ENCODE measurements at regions not wholly inside any gene's neighbourhood (a gene's known extent, or its start where the extent isn't known, plus 50 kb on each side); places are given as distances from the start of the nearest gene placed in this dataset.

GRCh38 chr5:33330426-33330825 lies 110.3 kb upstream of the TARS1 start:
- TF ChIP-seq IRF3 (IDR thresholded peaks at IDR 0.05; ENCODE audit: low read depth, low read length) (no peak), USF2 (IDR thresholded peaks at IDR 0.05; ENCODE audit: borderline replicate concordance, low read depth, low read length) (no peak), MEF2A (IDR thresholded peaks at IDR 0.05; ENCODE audit: borderline replicate concordance, low read depth) (no peak), TAF1 (IDR thresholded peaks at IDR 0.05; ENCODE audit: borderline replicate concordance, low read depth, low read length) (no peak), TCF12 (IDR thresholded peaks at IDR 0.05) (no peak), RAD21 (IDR thresholded peaks at IDR 0.05; ENCODE audit: low read length) (no peak), RXRA (IDR thresholded peaks at IDR 0.05; ENCODE audit: borderline replicate concordance, low read depth) (no peak), MXI1 (IDR thresholded peaks at IDR 0.05; ENCODE audit: low read depth, low read length) (no peak), USF1 (IDR thresholded peaks at IDR 0.05; ENCODE audit: borderline replicate concordance, low read depth) (no peak), GATA2 (CRISPR knock-in tag; IDR thresholded peaks at IDR 0.05) (no peak), YY1 (IDR thresholded peaks at IDR 0.05; ENCODE audit: low read depth) (no peak), NRF1 (IDR thresholded peaks at IDR 0.05; ENCODE audit: low read depth, low read length) (no peak), FOXJ3 (CRISPR knock-in tag; IDR thresholded peaks at IDR 0.05) (no peak)
- H3K4me1 ChIP-seq (ENCODE audit: control insufficient read depth in 1 of 2, insufficient read depth in 2 of 2, low read depth in 1 of 2, low read length in 1 of 2): peaks cover 0 to 3% of the 10 kb centered on the region in 2 experiments; a peak in 1 of 4 replicates
- H3K9me2 ChIP-seq: no peaks in the 10 kb centered on the region
- H2AFZ ChIP-seq (ENCODE audit: low read depth): peak overlapping the region; percentile 69
- no peak overlapping the region for H3K4me3 ChIP-seq (ENCODE audit: low read depth in 2 of 2, low read length in 1 of 2)
- H4K20me1 ChIP-seq (ENCODE audit: insufficient read depth): no peaks in the 10 kb centered on the region
- peak overlapping the region; percentile 55 to 68; a peak in 3 of 4 replicates for H3K27ac ChIP-seq (ENCODE audit: low read depth in 2 of 2, low read length in 1 of 2)
- CTCF ChIA-PET: no interaction called here
- no peak overlapping the region for H3K4me2 ChIP-seq
- H3K9ac ChIP-seq: peak overlapping the region; percentile 21; the same call in 1 of the 2 replicates
- H3K36me3 ChIP-seq (replicated peaks in 1 of 2; ENCODE audit: control insufficient read depth in 1 of 2, insufficient read depth in 2 of 2, low read length in 1 of 2): no peaks in the 10 kb centered on the region
- POLR2A ChIA-PET: no interaction called here
- no peaks in the 10 kb centered on the region for H3K27me3 ChIP-seq (ENCODE audit: insufficient read depth)
- H3F3A ChIP-seq (replicated peaks; ENCODE audit: insufficient read depth): peaks cover 3% of the 10 kb centered on the region
- WGBS (ENCODE audit: low lambda C conversion rate): 54% methylated on average over 3 of the region's 3 CpGs
- no peaks in the 10 kb centered on the region for H3K9me3 ChIP-seq
- no peak for DNase-seq
- no peaks in the 10 kb centered on the region for H3K79me2 ChIP-seq (ENCODE audit: insufficient read depth)

GRCh38 chr5:33330992-33331391 lies 109.8 kb upstream of the TARS1 start:
- no peaks in the 10 kb centered on the region for H3K36me3 ChIP-seq (replicated peaks in 1 of 2; ENCODE audit: control insufficient read depth in 1 of 2, insufficient read depth in 2 of 2, low read length in 1 of 2)
- TF ChIP-seq POLR2AphosphoS5 (IDR thresholded peaks at IDR 0.05; ENCODE audit: low read depth, low read length) (no peak), TAF1 (IDR thresholded peaks at IDR 0.05; ENCODE audit: borderline replicate concordance, low read depth, low read length) (no peak), FOXJ3 (CRISPR knock-in tag; IDR thresholded peaks at IDR 0.05) (no peak), MXI1 (IDR thresholded peaks at IDR 0.05; ENCODE audit: low read depth, low read length) (no peak), SMC3 (IDR thresholded peaks at IDR 0.05; ENCODE audit: low read depth, low read length) (no peak), MEF2A (IDR thresholded peaks at IDR 0.05; ENCODE audit: borderline replicate concordance, low read depth) (no peak), REST (IDR thresholded peaks at IDR 0.05; ENCODE audit: low read depth, low read length) (no peak), SIN3A (IDR thresholded peaks at IDR 0.05; ENCODE audit: borderline replicate concordance, low read depth, low read length) (no peak), YY1 (IDR thresholded peaks at IDR 0.05; ENCODE audit: low read depth) (no peak), JUND (IDR thresholded peaks at IDR 0.05) (no peak), ELF1 (IDR thresholded peaks at IDR 0.05) (no peak)
- H3K9me3 ChIP-seq: no peaks in the 10 kb centered on the region
- ChIA-PET CTCF (no interaction called here), POLR2A (no interaction called here)
- H3K79me2 ChIP-seq (ENCODE audit: insufficient read depth): no peaks in the 10 kb centered on the region
- H3K4me3 ChIP-seq (ENCODE audit: low read depth in 2 of 2, low read length in 1 of 2): no peak overlapping the region
- H4K20me1 ChIP-seq (ENCODE audit: insufficient read depth): no peaks in the 10 kb centered on the region
- H2AFZ ChIP-seq (ENCODE audit: low read depth): 0 out of 2 replicates have a peak overlapping the region, but pooled peaks have one; percentile 69
- peak overlapping the region; percentile 55 to 64; a peak in 2 of 4 replicates for H3K27ac ChIP-seq (ENCODE audit: low read depth in 2 of 2, low read length in 1 of 2)
- H3F3A ChIP-seq (replicated peaks; ENCODE audit: insufficient read depth): peaks cover 3% of the 10 kb centered on the region
- H3K27me3 ChIP-seq (ENCODE audit: insufficient read depth): no peaks in the 10 kb centered on the region
- peaks cover 0 to 3% of the 10 kb centered on the region in 2 experiments; a peak in 1 of 4 replicates for H3K4me1 ChIP-seq (ENCODE audit: control insufficient read depth in 1 of 2, insufficient read depth in 2 of 2, low read depth in 1 of 2, low read length in 1 of 2)
- H3K4me2 ChIP-seq: no peak overlapping the region
- no peak for DNase-seq
- H3K9me2 ChIP-seq: no peaks in the 10 kb centered on the region
- no peak overlapping the region for H3K9ac ChIP-seq
